Mesodermal cell (in vitro differentiated cells): ENCODE measurements at regions not wholly inside any gene's neighbourhood (a gene's known extent, or its start where the extent isn't known, plus 50 kb on each side); places are given as distances from the start of the nearest gene placed in this dataset.

Experiments used
- H3K27ac ChIP-seq: 2 replicates; pipeline ENCODE4 v1.7.0; 2013; ENCODE audit warnings: mild to moderate bottlenecking, low read depth, low read length, moderate library complexity; ENCODE audit not compliant: severe bottlenecking
- H3K36me3 ChIP-seq: 2 replicates; pipeline ENCODE4 v1.7.1; 2013; ENCODE audit warnings: mild to moderate bottlenecking, low read length, moderate library complexity; ENCODE audit not compliant: control insufficient read depth, insufficient read depth
- H3K4me1 ChIP-seq: one replicate; pipeline ENCODE4 v1.7.1; 2013; ENCODE audit warnings: mild to moderate bottlenecking, low read length; ENCODE audit not compliant: insufficient read depth, control insufficient read depth, poor library complexity, severe bottlenecking
- H3K4me3 ChIP-seq: 2 replicates; pipeline ENCODE4 v1.7.0; 2013; ENCODE audit warnings: low read length, control low read depth, mild to moderate bottlenecking; ENCODE audit not compliant: insufficient read depth, poor library complexity, severe bottlenecking; ENCODE audit errors: extremely low read depth
- H3K9me3 ChIP-seq: 2 replicates; pipeline ENCODE4 v1.7.1; 2013; ENCODE audit warnings: mild to moderate bottlenecking, low read length, moderate library complexity; ENCODE audit not compliant: control insufficient read depth
- WGBS, 2 experiments: methylation state at CpG; one replicate each; pipeline ENCODE4 v1.1.5; 2013; ENCODE audit warnings: missing lambda C conversion rate in 2 of 2; ENCODE audit not compliant: insufficient coverage in 2 of 2; 5-methylcytosine and 5-hydroxymethylcytosine counted together

DNA sequence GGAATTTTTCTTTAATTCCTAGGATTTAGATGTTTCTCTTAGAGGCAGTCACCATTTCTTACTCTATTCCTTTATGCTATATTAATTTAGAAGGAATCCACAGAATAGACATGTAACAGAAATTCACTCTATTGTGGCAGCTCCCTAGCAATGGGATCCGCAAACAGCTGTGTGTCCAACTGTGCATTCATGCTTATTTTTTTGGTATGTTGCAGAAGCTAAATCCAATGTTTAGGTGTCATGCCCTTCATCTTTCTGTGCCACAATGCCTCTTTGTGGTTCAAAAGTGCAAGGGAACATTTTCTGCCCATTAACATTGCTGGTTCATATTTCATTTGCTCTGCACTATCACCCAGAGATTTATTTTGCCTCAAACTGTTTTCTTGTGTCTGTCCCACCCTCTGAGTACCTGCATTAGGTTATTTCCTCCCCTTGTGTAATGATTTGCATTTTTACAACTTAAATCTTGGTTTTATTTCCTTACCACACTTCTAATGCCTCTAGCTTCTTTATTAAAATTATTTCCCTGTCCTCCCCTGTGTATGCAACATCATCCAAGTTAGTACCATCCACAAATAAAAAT is 816.5 kb downstream of the EFNA5 start:
- no peaks in the 10 kb centered on the region for H3K36me3 ChIP-seq
- H3K4me3 ChIP-seq, result no peak overlapping the region
- H3K4me1 ChIP-seq, result no peaks in the 10 kb centered on the region
- no peak overlapping the region for H3K27ac ChIP-seq
- 100% methylated on average over 1 of the region's 1 CpG; no CpG with 5 or more reads in 1 of the 2 experiments for WGBS, 2 experiments
- peaks cover 4% of the 10 kb centered on the region for H3K9me3 ChIP-seq

DNA sequence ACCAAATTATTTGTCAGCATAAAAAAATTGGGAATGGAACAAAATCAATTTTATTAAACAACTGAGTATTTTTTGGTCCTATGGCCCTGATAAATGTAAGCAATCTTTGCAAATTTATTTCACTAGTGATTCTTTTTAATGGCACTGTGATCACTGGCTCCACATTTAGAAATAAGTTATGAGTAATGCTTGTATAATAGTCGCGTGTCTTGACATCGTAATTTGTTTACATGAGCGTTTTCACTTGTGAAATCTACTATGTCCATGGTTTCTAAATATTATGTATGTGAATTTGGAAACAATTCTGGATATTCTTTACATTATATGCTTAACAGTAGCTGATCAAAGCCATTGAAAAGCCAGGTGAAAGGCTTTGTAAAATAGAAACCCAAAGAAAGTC is 817.5 kb downstream of the EFNA5 start:
- Histone ChIP-seq H3K27ac (no peak overlapping the region), H3K4me3 (no peak overlapping the region), H3K9me3 (peaks cover 4% of the 10 kb centered on the region), H3K4me1 (no peaks in the 10 kb centered on the region), H3K36me3 (no peaks in the 10 kb centered on the region)
- WGBS, 2 experiments, result 100% methylated on average over 4 of the region's 4 CpGs; no CpG with 5 or more reads in 1 of the 2 experiments

DNA sequence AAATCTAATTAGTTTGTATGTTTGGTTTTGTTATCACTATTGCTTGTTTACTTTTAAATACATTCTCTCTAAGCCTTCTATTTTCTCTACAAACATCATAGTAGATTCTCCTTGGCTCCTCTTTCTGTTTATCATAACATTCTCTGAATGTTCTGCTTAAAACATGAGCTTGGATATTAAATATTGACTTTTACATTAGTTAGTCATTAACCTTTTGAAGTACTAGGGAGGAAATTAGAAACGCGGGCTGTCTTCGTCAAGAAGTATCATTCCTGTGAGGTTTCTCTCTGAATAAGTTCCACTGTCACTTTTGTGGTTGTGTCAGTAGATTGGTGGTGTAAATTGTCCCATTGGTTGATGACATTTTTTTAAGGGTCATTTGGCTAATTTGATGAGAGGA is 821.5 kb downstream of the EFNA5 start:
- H3K4me1 ChIP-seq, result no peaks in the 10 kb centered on the region
- H3K4me3 ChIP-seq, result no peak overlapping the region
- WGBS, 2 experiments, result 76 to 100% methylated on average over 1 to 3 of the region's 3 CpGs

DNA sequence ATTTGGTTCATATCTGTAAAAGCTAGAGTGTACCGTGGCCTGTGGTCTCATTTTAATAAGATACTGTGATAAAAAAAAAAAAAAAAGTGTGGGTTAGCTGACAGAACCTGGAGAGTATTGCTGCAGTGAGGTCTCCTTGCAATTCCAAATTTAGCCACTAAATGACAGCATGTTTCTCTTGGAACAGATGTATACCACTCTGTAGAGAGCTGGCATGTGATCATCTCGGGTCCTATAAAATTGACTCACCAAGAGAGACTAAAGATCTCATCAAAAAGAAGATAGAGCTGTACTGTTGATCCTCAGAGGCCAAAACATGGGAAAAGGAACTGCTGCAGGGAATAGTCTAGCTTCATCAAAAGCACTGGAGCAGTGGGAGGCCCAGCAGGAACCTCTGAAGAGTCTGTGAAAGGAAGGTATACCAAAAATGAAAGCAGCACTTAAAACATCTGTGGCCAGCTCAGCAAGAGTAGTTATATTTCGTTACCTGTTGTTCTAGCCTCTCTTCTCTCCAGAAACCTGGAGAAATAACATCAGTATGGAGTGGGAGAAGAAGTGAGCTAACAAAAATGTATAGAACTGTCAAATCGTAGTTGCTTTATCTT is 826.8 kb downstream of the EFNA5 start:
- Histone ChIP-seq H3K27ac (no peak overlapping the region), H3K4me1 (no peaks in the 10 kb centered on the region), H3K4me3 (no peak overlapping the region), H3K36me3 (no peaks in the 10 kb centered on the region), H3K9me3 (no peaks in the 10 kb centered on the region)
- WGBS, 2 experiments, result 63 to 90% methylated on average over 1 to 2 of the region's 4 CpGs

More for the DNA sequence above, 821.5 kb downstream of the EFNA5 start:
- H3K27ac ChIP-seq, result no peak overlapping the region
- no peaks in the 10 kb centered on the region for H3K36me3 ChIP-seq
- no peaks in the 10 kb centered on the region for H3K9me3 ChIP-seq

DNA sequence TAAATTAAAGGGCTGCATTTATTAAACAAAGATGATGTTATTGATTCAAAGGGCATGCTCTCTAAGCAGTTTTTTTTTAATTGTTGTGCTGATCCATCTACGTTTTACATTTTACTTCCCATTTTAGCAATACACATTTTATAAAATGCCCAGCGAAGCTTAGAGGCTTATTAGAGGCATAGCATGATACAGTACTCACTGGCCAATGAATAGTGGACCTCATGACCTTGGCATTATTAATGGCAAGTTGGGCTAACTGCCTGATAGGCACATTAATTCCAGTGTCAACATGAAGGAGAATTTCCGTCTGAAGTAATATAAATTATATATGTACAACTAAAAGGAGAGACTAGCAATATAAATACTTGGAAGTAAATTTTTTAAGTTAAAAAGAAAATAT is 837.2 kb downstream of the EFNA5 start:
- 100% methylated on average over 1 of the region's 3 CpGs; no CpG with 5 or more reads in 1 of the 2 experiments for WGBS, 2 experiments
- no peak overlapping the region for H3K4me3 ChIP-seq
- no peaks in the 10 kb centered on the region for H3K36me3 ChIP-seq
- no peaks in the 10 kb centered on the region for H3K9me3 ChIP-seq
- no peaks in the 10 kb centered on the region for H3K4me1 ChIP-seq
- H3K27ac ChIP-seq, result no peak overlapping the region

DNA sequence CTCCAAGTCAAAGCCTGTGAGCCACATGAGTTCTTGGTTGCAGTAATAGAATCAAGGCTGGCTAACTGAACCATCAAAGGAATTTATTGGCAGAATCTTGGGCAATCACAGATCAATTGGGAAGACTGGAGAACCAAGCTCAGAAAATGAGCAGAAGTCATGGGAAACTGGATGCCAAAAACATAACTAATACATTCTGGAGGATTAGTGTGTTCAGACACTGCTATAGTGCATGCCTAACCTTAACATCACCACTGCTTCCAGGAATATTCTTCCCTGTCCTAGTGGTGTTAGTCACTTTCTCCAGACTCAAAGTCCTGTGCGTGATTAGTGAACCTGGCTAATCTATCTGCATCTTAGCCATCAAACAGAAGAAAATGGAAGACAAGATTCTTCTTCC is 843.7 kb downstream of the EFNA5 start:
- H3K9me3 ChIP-seq, result no peaks in the 10 kb centered on the region
- no peak overlapping the region for H3K4me3 ChIP-seq
- H3K27ac ChIP-seq, result no peak overlapping the region
- no peaks in the 10 kb centered on the region for H3K36me3 ChIP-seq
- 86% methylated on average over 1 of the region's 1 CpG; no CpG with 5 or more reads in 1 of the 2 experiments for WGBS, 2 experiments
- H3K4me1 ChIP-seq, result no peaks in the 10 kb centered on the region

DNA sequence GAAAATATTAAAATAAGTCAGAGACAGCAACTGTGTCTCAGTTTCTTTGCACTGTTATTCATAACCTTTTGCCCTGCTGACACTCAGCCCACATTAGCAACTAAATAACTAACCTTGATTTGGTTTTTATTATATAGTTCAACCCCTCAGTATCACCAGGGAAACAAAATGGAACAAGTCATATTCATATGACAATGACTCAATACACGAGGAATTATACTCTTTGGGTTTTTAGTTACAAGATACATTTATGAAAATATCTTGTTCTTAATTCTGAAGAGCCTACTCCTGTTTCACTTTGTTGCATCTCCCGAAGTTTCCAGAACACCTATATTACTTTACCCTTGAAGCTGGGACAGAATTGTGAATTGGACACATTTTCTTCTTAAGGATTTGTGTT is 845.4 kb downstream of the EFNA5 start:
- no peaks in the 10 kb centered on the region for H3K36me3 ChIP-seq
- no CpG with 5 or more reads among the region's 2 CpGs for WGBS, 2 experiments
- no peak overlapping the region for H3K4me3 ChIP-seq
- H3K27ac ChIP-seq, result no peak overlapping the region
- no peaks in the 10 kb centered on the region for H3K9me3 ChIP-seq
- H3K4me1 ChIP-seq, result no peaks in the 10 kb centered on the region

DNA sequence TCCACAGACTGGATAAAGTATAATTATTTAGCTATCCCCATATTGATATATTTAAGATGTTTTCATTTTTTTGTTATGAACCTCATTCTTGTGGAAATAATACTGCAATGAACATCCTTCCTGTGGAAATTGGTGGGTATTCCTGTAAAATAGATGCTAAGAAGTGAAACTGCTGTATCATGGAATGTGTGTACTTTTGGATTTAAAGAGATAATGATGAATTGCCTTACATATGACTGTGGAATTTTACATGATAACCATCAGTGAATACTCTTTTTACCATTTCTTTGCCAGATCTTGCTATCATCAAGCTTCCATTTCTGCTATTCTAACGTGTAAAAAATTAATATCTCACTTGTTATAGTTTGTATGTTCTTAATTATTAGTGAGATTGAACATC is 847.9 kb downstream of the EFNA5 start:
- Histone ChIP-seq H3K27ac (no peak overlapping the region), H3K4me3 (no peak overlapping the region), H3K4me1 (no peaks in the 10 kb centered on the region), H3K9me3 (no peaks in the 10 kb centered on the region), H3K36me3 (no peaks in the 10 kb centered on the region)
- WGBS, 2 experiments, result no CpG with 5 or more reads among the region's 1 CpG

DNA sequence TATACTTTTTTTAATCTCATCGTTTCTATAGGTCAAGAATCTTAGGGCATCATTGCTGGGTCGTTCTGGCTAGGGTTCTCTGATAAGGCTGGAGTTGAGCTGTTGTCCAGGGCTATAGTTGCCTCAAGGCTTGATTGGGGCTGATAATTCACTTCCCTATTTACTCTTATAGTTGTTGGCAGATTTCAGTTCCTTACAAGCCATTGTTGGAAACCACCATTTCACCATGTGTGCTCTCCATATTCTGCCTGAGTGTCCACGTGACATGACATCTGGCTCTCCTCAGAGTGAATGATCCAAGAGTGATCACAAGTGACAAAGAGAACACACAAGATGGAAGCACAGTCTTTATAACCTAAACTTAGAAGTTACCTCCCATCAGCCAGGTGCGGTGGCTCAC is 852.2 kb downstream of the EFNA5 start:
- 95 to 100% methylated on average over 2 to 3 of the region's 4 CpGs for WGBS, 2 experiments
- H3K27ac ChIP-seq, result no peak overlapping the region
- no peaks in the 10 kb centered on the region for H3K4me1 ChIP-seq
- H3K4me3 ChIP-seq, result no peak overlapping the region
- H3K36me3 ChIP-seq, result no peaks in the 10 kb centered on the region
- H3K9me3 ChIP-seq, result no peaks in the 10 kb centered on the region

DNA sequence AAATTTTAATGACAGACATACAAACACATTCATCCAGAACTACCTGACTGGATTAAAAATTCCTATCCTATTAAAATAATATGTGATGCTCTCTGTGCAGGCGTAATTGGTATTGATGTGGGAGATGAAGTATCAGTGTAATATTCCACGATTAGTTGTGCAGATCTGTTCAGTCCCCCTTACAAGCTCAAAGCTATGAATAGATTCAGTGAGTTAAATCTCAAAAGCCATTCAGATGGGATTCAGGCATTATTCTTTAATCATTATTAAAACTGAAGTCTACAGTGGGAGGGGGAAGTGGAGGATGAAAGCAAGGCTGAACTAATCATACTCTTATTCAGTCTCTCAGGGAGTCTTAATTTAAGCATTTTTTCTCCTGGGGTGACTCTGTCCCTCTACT is 855.8 kb downstream of the EFNA5 start:
- Histone ChIP-seq H3K4me3 (no peak overlapping the region), H3K27ac (no peak overlapping the region), H3K9me3 (no peaks in the 10 kb centered on the region), H3K36me3 (no peaks in the 10 kb centered on the region), H3K4me1 (no peaks in the 10 kb centered on the region)
- WGBS, 2 experiments, result no CpG with 5 or more reads among the region's 2 CpGs

DNA sequence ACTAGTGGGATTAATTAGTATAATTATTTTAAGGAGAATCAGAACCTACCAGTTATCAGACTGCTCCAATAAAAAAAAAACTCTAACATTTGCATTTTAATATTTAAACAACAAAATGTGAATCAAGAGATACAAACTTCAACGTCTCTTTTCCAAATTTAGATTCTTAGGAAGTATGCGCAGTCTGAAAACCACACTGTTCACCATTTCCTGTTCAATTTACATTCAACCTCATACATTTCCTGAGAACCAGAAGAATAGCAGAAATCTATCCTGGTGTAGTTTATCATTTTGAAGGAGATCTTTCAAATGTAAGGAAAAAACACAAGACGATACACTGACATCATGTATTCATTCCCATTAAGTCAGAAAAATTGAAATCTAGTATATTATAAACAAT is 869.2 kb downstream of the EFNA5 start:
- Histone ChIP-seq H3K36me3 (no peaks in the 10 kb centered on the region), H3K4me1 (no peaks in the 10 kb centered on the region), H3K27ac (no peak overlapping the region), H3K9me3 (no peaks in the 10 kb centered on the region), H3K4me3 (no peak overlapping the region)
- WGBS, 2 experiments, result no CpG with 5 or more reads among the region's 3 CpGs
